Effector CD8-positive, alpha-beta T cell (primary cell): ENCODE measurements at regions not wholly inside any gene's neighbourhood (a gene's known extent, or its start where the extent isn't known, plus 50 kb on each side); places are given as distances from the start of the nearest gene placed in this dataset.

Source experiments
- DNase-seq: peaks from one replicate; lab custom pipeline; 2025; lab: John Stamatoyannopoulos, UW

- DNase-seq: no peak
These were observed 133.6 kb downstream of the SH3BGRL2 start for GRCh38 chr6:79764747-79765146.

- no peak for DNase-seq
These were observed 132.2 kb downstream of the SH3BGRL2 start for GRCh38 chr6:79763301-79763700.

- no peak for DNase-seq
These were observed 131.2 kb downstream of the SH3BGRL2 start for GRCh38 chr6:79762370-79762769.

- no peak for DNase-seq
These were observed 125.4 kb downstream of the SH3BGRL2 start for GRCh38 chr6:79756496-79756895.

- no peak for DNase-seq
These were observed 124.8 kb downstream of the SH3BGRL2 start for GRCh38 chr6:79755967-79756366.
